Kidney epithelial cell (primary cell): ENCODE measurements at regions not wholly inside any gene's neighbourhood (a gene's known extent, or its start where the extent isn't known, plus 50 kb on each side); places are given as distances from the start of the nearest gene placed in this dataset.

Experiments
- DNase-seq: peaks from one replicate; pipeline ENCODE4 v3.0.0-alpha.2; 2010; ENCODE audit warnings: low read depth
- H3K27me3 ChIP-seq: 2 replicates; pipeline ENCODE4 v1.6.0; 2011; ENCODE audit warnings: low read length; ENCODE audit not compliant: control insufficient read depth, insufficient read depth
- H3K36me3 ChIP-seq: 2 replicates; pipeline ENCODE4 v1.5.1; 2011; ENCODE audit warnings: low read length; ENCODE audit not compliant: control insufficient read depth, insufficient read depth
- H3K4me3 ChIP-seq: 2 replicates; pipeline ENCODE4 v1.5.1; 2011; ENCODE audit warnings: low read depth, mild to moderate bottlenecking, control low read depth, low read length
- CTCF ChIP-seq: IDR thresholded peaks from 2 replicates; pipeline ENCODE4 v1.5.1; 2011; ENCODE audit warnings: mild to moderate bottlenecking, moderate library complexity, low read length, control low read depth, inconsistent platforms; ENCODE audit not compliant: insufficient read depth, poor library complexity, severe bottlenecking

GRCh38 chr14:94880106-94880505 is 110.2 kb upstream of the GSC start:
- DNase-seq: no peak
- peaks cover 2% of the 10 kb centered on the region for H3K27me3 ChIP-seq
- TF ChIP-seq CTCF: no peak
- no peak overlapping the region for H3K4me3 ChIP-seq
- H3K36me3 ChIP-seq: no peaks in the 10 kb centered on the region

GRCh38 chr14:94879537-94879936 is 109.6 kb upstream of the GSC start:
- no peaks in the 10 kb centered on the region for H3K36me3 ChIP-seq
- peaks cover 2% of the 10 kb centered on the region for H3K27me3 ChIP-seq
- TF ChIP-seq CTCF: no peak
- no peak overlapping the region for H3K4me3 ChIP-seq
- no peak for DNase-seq

GRCh38 chr14:94876306-94876705 is 106.4 kb upstream of the GSC start:
- no peak overlapping the region for H3K4me3 ChIP-seq
- H3K36me3 ChIP-seq: no peaks in the 10 kb centered on the region
- TF ChIP-seq CTCF: no peak
- no peaks in the 10 kb centered on the region for H3K27me3 ChIP-seq
- no peak for DNase-seq

- no peak for TF ChIP-seq CTCF
- Histone ChIP-seq H3K36me3 (no peaks in the 10 kb centered on the region), H3K4me3 (no peak overlapping the region), H3K27me3 (no peaks in the 10 kb centered on the region)
- DNase-seq: no peak
Measured at GRCh38 chr14:94875256-94875655, 105.3 kb upstream of the GSC start.

- Histone ChIP-seq H3K27me3 (peaks cover 9% of the 10 kb centered on the region), H3K4me3 (no peak overlapping the region), H3K36me3 (no peaks in the 10 kb centered on the region)
- no peak for TF ChIP-seq CTCF
- DNase-seq: no peak
Measured at GRCh38 chr14:94868772-94869072, 98.8 kb upstream of the GSC start.

GRCh38 chr14:94867946-94868771 is 98.2 kb upstream of the GSC start:
- DNase-seq: no peak
- Histone ChIP-seq H3K4me3 (no peak overlapping the region), H3K36me3 (no peaks in the 10 kb centered on the region), H3K27me3 (peaks cover 9% of the 10 kb centered on the region)
- TF ChIP-seq CTCF: no peak
